Choroid plexus epithelial cell (primary cell): ENCODE measurements at regions not wholly inside any gene's neighbourhood (a gene's known extent, or its start where the extent isn't known, plus 50 kb on each side); places are given as distances from the start of the nearest gene placed in this dataset.
A peak's percentile ranks its signal among the peaks of the same experiment; 100 is the strongest.
"Not testable (repeated sequence)": the region's sequence is repeated elsewhere in the genome, so short reads cannot be mapped to it uniquely, and the experiment has no call there.

ENCODE experiments used
- DNase-seq: peaks from one replicate; pipeline ENCODE4 v3.0.0-alpha.2; 2010; ENCODE audit warnings: low read depth
- H3K4me3 ChIP-seq: 2 replicates; pipeline ENCODE4 v1.5.1; 2011; ENCODE audit warnings: low read depth, mild to moderate bottlenecking, control low read depth, low read length, moderate library complexity
- TF ChIP-seq, protein P1 (sequence below): conservative IDR thresholded peaks from 2 replicates; pipeline ENCODE4 v1.5.1; 2011; ENCODE audit warnings: low read depth, mild to moderate bottlenecking, control low read depth, inconsistent platforms, low read length, moderate library complexity

DNA sequence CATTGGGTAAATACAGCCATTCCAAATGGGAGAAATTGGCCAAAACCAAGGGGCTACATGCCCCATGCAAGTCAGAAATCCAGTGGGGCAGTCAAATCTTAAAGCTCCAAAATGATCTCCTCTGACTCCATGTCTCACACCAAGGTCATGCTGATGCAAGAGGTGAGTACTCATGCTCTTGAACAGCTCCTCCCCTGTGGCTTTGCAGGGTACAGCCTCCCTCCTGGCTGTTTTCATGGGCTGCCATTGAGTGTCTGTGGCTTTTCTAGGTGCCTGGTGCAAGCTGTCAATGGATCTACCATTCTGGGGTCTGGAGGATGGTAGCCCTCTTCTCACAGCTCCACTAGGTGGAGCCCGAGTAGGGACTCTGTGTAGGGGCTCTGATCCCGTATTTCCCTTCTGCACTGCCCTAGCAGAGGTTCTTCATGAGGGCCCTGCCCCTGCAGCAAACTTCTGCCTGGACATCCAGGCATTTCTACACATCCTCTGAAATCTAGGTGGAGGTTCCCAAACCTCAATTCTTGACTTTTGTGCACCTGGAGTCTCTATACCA, 135.7 kb upstream of the TSHZ3 start:
- not testable (repeated sequence) for H3K4me3 ChIP-seq, DNase-seq
- TF ChIP-seq, protein P1, sequence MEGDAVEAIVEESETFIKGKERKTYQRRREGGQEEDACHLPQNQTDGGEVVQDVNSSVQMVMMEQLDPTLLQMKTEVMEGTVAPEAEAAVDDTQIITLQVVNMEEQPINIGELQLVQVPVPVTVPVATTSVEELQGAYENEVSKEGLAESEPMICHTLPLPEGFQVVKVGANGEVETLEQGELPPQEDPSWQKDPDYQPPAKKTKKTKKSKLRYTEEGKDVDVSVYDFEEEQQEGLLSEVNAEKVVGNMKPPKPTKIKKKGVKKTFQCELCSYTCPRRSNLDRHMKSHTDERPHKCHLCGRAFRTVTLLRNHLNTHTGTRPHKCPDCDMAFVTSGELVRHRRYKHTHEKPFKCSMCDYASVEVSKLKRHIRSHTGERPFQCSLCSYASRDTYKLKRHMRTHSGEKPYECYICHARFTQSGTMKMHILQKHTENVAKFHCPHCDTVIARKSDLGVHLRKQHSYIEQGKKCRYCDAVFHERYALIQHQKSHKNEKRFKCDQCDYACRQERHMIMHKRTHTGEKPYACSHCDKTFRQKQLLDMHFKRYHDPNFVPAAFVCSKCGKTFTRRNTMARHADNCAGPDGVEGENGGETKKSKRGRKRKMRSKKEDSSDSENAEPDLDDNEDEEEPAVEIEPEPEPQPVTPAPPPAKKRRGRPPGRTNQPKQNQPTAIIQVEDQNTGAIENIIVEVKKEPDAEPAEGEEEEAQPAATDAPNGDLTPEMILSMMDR: peak; percentile 20

GRCh38 chr19:31485472-31485871, 136.2 kb upstream of the TSHZ3 start:
- DNase-seq: no peak
- TF ChIP-seq, protein P1: no peak
- H3K4me3 ChIP-seq: no peak overlapping the region

DNA sequence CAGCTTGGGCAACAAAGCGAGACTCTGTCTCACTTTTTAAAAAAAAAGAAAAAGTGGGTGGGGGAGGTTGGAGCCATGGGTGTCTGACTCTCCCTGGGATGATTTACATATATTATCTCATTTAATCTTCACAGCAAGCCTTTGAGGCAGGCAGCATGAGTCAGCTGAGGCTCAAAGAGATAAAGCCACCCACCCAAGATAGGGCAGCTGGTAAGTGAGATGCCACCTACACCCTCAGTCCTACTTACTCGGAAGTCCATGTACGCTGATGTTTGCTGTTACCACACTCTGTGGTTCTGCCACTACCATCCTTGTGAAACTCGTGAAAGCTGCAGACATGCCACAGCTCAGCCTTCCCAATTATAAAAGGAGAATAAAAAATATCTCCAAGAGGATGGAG, 142.0 kb upstream of the TSHZ3 start:
- TF ChIP-seq, protein P1: no peak
- no peak for DNase-seq
- no peak overlapping the region for H3K4me3 ChIP-seq

- no peak for DNase-seq
- TF ChIP-seq, protein P1: no peak
- H3K4me3 ChIP-seq: no peak overlapping the region
These were observed 142.8 kb upstream of the TSHZ3 start for GRCh38 chr19:31492050-31492449.

DNA sequence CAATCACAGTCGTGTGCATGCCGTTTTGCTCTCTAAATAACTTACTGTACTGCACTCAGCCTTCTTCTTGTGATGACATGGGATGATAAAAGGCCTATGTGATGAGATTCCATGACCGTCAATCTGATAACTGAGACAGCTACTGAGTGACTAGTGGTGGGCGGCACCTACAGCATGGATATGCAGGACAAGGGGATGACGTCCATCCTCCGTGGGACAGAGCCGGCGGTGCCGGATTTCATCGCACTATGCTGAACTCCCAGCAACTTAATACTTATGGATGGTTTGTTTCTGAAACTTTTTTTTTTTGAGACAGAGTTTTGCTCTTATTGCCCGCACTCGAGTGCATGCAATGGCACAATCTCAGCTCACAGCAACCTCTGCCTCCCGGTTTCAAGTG, 146.8 kb upstream of the TSHZ3 start:
- no peak for DNase-seq
- TF ChIP-seq, protein P1: no peak
- H3K4me3 ChIP-seq: no peak overlapping the region

DNA sequence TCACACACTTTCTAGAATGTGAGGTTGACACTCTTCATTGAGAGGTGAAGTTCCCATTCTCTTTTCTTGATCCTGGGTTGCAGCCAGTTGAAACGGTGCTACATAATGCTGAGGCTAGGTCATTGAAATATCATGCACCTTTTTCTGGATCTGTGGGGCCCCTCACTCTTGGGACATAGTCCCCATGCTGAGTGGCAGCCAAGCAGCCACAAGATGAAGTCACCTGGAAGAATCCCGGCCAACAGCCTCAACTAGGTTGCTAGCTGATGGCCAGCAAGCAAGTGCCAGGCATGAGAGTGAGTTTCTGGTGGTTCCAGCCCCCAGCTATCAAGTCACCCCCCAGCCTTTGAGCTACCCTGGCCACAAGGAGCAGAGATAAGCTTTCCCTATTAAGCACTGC, 148.5 kb upstream of the TSHZ3 start:
- H3K4me3 ChIP-seq: no peak overlapping the region
- DNase-seq: no peak
- TF ChIP-seq, protein P1: no peak

- TF ChIP-seq, protein P1: no peak
- H3K4me3 ChIP-seq: no peak overlapping the region
- DNase-seq: no peak
These were observed 149.5 kb upstream of the TSHZ3 start for GRCh38 chr19:31498781-31499180.
